K562 (cell line): ENCODE measurements at regions not wholly inside any gene's neighbourhood (a gene's known extent, or its start where the extent isn't known, plus 50 kb on each side); places are given as distances from the start of the nearest gene placed in this dataset.

Experiments
- ELF1 ChIP-seq: fragments of 200-800 bp; sonication (Bioruptor generic); IDR thresholded peaks from 2 replicates; pipeline ENCODE4 v1.6.1; 2016; ENCODE audit warnings: missing genetic modification characterization, missing compliant biosample characterization
- ERF ChIP-seq: fragments of 450-650 bp; formaldehyde crosslinking; IDR thresholded peaks from 2 replicates; pipeline ENCODE4 v1.4.0; 2020; ENCODE audit warnings: mild to moderate bottlenecking, mixed read lengths
- ESRRA ChIP-seq: fragments of 450-650 bp; IDR thresholded peaks from 2 replicates; pipeline ENCODE4 v1.6.1; 2014; ENCODE audit warnings: low read depth, mild to moderate bottlenecking, moderate library complexity, borderline replicate concordance
- FOXJ3 ChIP-seq: sonication (generic); formaldehyde crosslinking; IDR thresholded peaks from 2 replicates; pipeline ENCODE4 v1.4.0; 2020; ENCODE audit warnings: mild to moderate bottlenecking, missing genetic modification reagents
- HCFC1 ChIP-seq: IDR thresholded peaks from 2 replicates; pipeline ENCODE4 v1.6.1; 2012; ENCODE audit warnings: low read depth, low read length, improper control_type of control experiment
- MAFG ChIP-seq: fragments of 450-650 bp; conservative IDR thresholded peaks from 2 replicates; pipeline ENCODE4 v1.6.1; 2016; ENCODE audit warnings: missing genetic modification characterization, missing compliant biosample characterization
- NBN ChIP-seq: fragments of 450-650 bp; IDR thresholded peaks from 2 replicates; pipeline ENCODE4 v1.6.1; 2016; ENCODE audit warnings: low read depth, mild to moderate bottlenecking
- NCOR1 ChIP-seq: fragments of 450-650 bp; IDR thresholded peaks from 2 replicates; pipeline ENCODE4 v1.6.1; 2016; ENCODE audit warnings: mild to moderate bottlenecking, moderate library complexity
- RBFOX2 ChIP-seq: fragments of 200-400 bp; formaldehyde crosslinking; IDR thresholded peaks from 2 replicates; pipeline ENCODE4 v1.6.1; 2017; ENCODE audit warnings: low read depth, mild to moderate bottlenecking, low read length, moderate library complexity
- RNF2 ChIP-seq: sonication (generic); IDR thresholded peaks from 2 replicates; pipeline ENCODE4 v1.6.1; 2016
- SIRT6 ChIP-seq: IDR thresholded peaks from one replicate; pipeline ENCODE4 v1.6.1; 2012; ENCODE audit warnings: low read depth, mild to moderate bottlenecking, control low read depth, inconsistent platforms, low read length, moderate library complexity
- SMAD1 ChIP-seq: fragments of 150-350 bp; IDR thresholded peaks from 2 replicates; pipeline ENCODE4 v1.6.1; 2014; ENCODE audit warnings: low read length, low read depth; ENCODE audit not compliant: partially characterized antibody
- SMARCA4 ChIP-seq: fragments of 450-650 bp; IDR thresholded peaks from 2 replicates; pipeline ENCODE4 v1.6.1; 2016
- SP1 ChIP-seq: sonication (generic); formaldehyde crosslinking; IDR thresholded peaks from 2 replicates; pipeline ENCODE4 v1.8.1; 2022; ENCODE audit warnings: mild to moderate bottlenecking, missing genetic modification reagents
- SUPT5H ChIP-seq: fragments of 450-650 bp; IDR thresholded peaks from 2 replicates; pipeline ENCODE4 v1.6.1; 2016
- TOE1 ChIP-seq, 2 experiments: fragments of 450-650 bp in 1 of 2; sonication (generic) in 1 of 2; formaldehyde crosslinking in 1 of 2; IDR thresholded peaks; 2 replicates each; pipeline versions ENCODE4 v1.7.1 to v1.8.0; 2016 to 2022; ENCODE audit warnings: borderline replicate concordance in 2 of 2, mild to moderate bottlenecking in 2 of 2, antibody characterized with exemption in 1 of 2, inconsistent platforms in 1 of 2, low read depth in 1 of 2, missing genetic modification reagents in 1 of 2, moderate library complexity in 1 of 2
- ZBTB7A ChIP-seq: IDR thresholded peaks from 2 replicates; pipeline ENCODE4 v1.6.1; 2011; ENCODE audit warnings: low read depth, mild to moderate bottlenecking, low read length, moderate library complexity, borderline replicate concordance; ENCODE audit not compliant: control insufficient read depth
- ZNF175 ChIP-seq: fragments of 200-800 bp; sonication (Bioruptor generic); IDR thresholded peaks from 2 replicates; pipeline ENCODE4 v1.6.1; 2016; ENCODE audit warnings: low read depth, mild to moderate bottlenecking, missing genetic modification characterization, missing compliant biosample characterization
- TF ChIP-seq, protein P1 (sequence below): fragments of 250-450 bp; sonication (Bioruptor Pico); IDR thresholded peaks from 2 replicates; pipeline ENCODE4 v1.8.0; 2022; ENCODE audit warnings: inconsistent platforms, mild to moderate bottlenecking, moderate library complexity, borderline replicate concordance
- TF ChIP-seq, protein P2 (sequence below): sonication (generic); formaldehyde crosslinking; IDR thresholded peaks from 2 replicates; pipeline ENCODE4 v1.8.0; 2022; ENCODE audit warnings: mild to moderate bottlenecking, missing genetic modification reagents
- TF ChIP-seq, protein P3 (sequence below): fragments of 450-650 bp; IDR thresholded peaks from 2 replicates; pipeline ENCODE4 v1.6.1; 2016; ENCODE audit warnings: antibody characterized with exemption
- TF ChIP-seq, protein P4 (sequence below): fragments of 200-800 bp; sonication (Bioruptor generic); IDR thresholded peaks from 2 replicates; pipeline ENCODE4 v1.6.1; 2017; ENCODE audit warnings: missing genetic modification characterization, missing compliant biosample characterization
- TF ChIP-seq, protein P5 (sequence below): fragments of 250-450 bp; sonication (Bioruptor Pico); IDR thresholded peaks from 2 replicates; pipeline ENCODE4 v1.8.0; 2021; ENCODE audit warnings: moderate library complexity, mild to moderate bottlenecking, inconsistent platforms

DNA sequence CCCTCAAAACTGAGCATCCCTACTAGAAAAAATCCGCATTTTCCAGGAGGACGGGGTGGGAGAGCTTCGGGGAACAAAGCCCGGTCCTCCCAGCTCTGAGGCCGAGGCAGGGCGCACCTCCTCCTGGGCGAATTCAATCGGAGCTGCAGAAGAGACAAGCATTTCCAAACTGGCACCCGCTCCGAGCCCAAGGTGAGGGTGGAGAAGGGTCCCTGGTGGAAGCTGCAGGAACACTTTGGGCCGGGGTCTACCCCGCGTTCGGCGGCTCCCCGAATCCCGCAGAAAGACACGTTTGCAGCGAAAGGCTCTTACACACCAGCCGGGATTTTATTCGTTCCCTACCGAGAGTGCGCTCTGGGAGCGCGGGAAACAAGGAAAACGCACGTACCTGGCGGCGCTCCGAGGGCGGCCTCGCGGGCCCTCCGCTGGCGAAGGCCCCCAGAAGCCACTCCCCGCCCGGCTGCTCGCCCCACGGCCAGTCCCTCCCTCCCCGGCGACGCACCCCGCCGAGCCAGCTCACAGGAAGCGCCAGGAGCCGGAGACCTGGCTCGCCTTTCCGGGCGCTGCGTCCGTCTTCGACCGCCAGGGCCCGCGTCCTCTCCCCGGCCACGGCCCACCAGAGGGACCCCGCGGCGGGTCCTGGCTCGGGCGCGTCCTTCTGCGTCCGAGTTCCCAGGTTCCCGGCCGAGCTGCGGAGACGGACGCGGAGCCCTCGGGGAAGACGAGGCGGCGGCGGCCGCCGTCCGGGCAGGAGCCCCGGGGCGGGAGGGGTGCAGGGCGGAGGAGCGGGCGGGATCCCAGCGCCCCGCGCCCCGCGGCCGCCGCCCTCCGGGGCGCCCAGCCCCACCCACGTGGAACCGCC, 49.8 kb upstream of the BAHCC1 start (continued):
- TF ChIP-seq, protein P1, sequence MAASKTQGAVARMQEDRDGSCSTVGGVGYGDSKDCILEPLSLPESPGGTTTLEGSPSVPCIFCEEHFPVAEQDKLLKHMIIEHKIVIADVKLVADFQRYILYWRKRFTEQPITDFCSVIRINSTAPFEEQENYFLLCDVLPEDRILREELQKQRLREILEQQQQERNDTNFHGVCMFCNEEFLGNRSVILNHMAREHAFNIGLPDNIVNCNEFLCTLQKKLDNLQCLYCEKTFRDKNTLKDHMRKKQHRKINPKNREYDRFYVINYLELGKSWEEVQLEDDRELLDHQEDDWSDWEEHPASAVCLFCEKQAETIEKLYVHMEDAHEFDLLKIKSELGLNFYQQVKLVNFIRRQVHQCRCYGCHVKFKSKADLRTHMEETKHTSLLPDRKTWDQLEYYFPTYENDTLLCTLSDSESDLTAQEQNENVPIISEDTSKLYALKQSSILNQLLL (CRISPR knock-in tag): no peak
- TF ChIP-seq RBFOX2 (peak; percentile 80), RNF2 (peak; percentile 53; the same call in 1 of the 2 replicates), SIRT6 (no peak), SMAD1 (no peak), ELF1 (tag) (peak; percentile 69), TOE1 (IDR thresholded peaks at IDR 0.05; ENCODE audit: borderline replicate concordance) (0 out of 2 replicates have a peak, but pooled peaks have one; percentile 20), TOE1 (CRISPR knock-in tag; IDR thresholded peaks at IDR 0.05; ENCODE audit: borderline replicate concordance, low read depth) (no peak), ERF (CRISPR knock-in tag) (peak; percentile 89), SP1 (CRISPR knock-in tag) (peak; percentile 34; the same call in 1 of the 2 replicates), NBN (peak; percentile 45; the same call in 1 of the 2 replicates), MAFG (tag) (no peak), SMARCA4 (0 out of 2 replicates have a peak, but pooled peaks have one; percentile 28), FOXJ3 (CRISPR knock-in tag) (no peak), HCFC1 (peak; percentile 14; the same call in 1 of the 2 replicates), SUPT5H (peak; percentile 60), ESRRA (peak; percentile 20; the same call in 1 of the 2 replicates), ZBTB7A (peak; percentile 89), NCOR1 (peak; percentile 49; the same call in 1 of the 2 replicates), ZNF175 (0 out of 2 replicates have a peak, but pooled peaks have one; percentile 54)
- TF ChIP-seq, protein P2, sequence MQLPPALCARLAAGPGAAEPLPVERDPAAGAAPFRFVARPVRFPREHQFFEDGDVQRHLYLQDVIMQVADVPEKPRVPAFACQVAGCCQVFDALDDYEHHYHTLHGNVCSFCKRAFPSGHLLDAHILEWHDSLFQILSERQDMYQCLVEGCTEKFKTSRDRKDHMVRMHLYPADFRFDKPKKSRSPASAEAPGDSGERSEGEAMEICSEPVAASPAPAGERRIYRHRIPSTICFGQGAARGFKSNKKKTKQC (CRISPR knock-in tag): no peak; the same call in 1 of the 2 replicates
- TF ChIP-seq, protein P3, sequence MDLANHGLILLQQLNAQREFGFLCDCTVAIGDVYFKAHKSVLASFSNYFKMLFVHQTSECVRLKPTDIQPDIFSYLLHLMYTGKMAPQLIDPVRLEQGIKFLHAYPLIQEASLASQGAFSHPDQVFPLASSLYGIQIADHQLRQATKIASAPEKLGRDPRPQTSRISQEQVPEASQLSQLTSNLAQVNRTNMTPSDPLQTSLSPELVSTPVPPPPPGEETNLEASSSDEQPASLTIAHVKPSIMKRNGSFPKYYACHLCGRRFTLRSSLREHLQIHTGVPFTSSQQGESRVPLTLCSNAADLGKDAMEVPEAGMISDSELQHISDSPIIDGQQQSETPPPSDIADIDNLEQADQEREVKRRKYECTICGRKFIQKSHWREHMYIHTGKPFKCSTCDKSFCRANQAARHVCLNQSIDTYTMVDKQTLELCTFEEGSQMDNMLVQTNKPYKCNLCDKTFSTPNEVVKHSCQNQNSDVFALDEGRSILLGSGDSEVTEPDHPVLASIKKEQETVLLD: no peak
- TF ChIP-seq, protein P4, sequence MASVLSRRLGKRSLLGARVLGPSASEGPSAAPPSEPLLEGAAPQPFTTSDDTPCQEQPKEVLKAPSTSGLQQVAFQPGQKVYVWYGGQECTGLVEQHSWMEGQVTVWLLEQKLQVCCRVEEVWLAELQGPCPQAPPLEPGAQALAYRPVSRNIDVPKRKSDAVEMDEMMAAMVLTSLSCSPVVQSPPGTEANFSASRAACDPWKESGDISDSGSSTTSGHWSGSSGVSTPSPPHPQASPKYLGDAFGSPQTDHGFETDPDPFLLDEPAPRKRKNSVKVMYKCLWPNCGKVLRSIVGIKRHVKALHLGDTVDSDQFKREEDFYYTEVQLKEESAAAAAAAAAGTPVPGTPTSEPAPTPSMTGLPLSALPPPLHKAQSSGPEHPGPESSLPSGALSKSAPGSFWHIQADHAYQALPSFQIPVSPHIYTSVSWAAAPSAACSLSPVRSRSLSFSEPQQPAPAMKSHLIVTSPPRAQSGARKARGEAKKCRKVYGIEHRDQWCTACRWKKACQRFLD (CRISPR knock-in tag): peak; percentile 47; the same call in 1 of the 2 replicates
- TF ChIP-seq, protein P5, sequence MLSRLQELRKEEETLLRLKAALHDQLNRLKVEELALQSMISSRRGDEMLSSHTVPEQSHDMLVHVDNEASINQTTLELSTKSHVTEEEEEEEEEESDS (CRISPR knock-in tag): no peak
